HG02642 (cell line): ENCODE measurements at regions not wholly inside any gene's neighbourhood (a gene's known extent, or its start where the extent isn't known, plus 50 kb on each side); places are given as distances from the start of the nearest gene placed in this dataset.
"Not testable (repeated sequence)": the region's sequence is repeated elsewhere in the genome, so short reads cannot be mapped to it uniquely, and the experiment has no call there.

Experiments
- ATAC-seq: cut with Tn5 transposase; IDR thresholded peaks from one replicate; pipeline ENCODE4 v1.9.1; 2021; ENCODE audit warnings: mild to moderate bottlenecking; ENCODE audit not compliant: unreplicated experiment, poor library complexity

DNA sequence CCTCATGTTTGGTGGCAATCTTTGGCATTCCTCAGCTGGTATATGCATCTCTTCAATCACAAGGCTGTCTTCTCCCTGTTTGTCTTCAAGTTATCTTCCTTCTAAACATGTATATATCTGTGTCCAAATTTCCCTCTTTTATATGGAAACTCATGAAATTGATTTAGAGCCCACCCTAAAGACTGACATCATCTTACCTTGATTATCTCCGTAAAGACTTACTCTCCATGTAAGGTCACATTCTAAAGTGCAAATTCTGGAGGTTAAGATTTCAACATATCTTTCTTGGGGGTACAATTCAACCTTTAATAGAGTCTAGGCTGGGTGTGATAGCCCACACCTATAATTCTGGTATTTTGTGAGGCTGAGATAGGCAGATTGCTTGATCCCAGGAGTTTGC, 215.8 kb upstream of the LRRC4C start:
- no peak for ATAC-seq

DNA sequence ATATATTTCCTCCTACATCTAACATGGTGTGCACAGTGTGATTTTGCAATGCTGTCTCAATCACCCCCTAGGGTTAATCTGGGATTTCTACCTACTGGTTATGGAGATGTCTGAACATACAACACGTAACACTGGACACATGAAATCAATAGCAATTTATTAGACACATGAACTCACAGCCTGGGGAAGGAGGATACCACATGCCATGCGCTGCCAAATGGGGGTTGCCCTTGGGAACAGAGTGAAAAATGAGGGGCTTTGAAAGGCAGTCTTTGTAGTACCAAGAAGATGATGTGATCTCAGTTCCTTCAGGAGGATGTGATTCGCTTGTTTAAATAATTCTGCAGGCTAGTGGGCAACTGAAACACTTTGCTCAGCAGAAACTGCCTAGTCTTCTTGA, 253.6 kb upstream of the LRRC4C start:
- ATAC-seq: no peak

DNA sequence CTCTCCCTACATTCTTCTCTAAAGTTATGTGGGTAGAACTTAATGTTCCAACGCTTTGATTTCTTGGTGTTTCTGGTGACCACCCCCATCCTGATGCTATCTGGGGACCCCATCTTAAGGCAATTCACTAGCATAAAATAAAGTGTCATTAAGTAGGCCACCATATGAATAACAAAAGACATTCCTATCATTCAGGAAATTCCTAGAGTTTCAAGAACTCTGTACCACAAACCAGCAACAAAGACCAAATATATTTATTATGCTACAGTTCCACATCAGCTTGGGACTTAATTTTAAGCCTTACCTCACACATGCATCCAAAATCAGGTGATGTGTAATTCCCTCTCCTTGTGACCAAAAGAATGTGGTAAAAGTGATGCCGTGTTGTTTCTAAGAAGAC, 254.6 kb upstream of the LRRC4C start:
- ATAC-seq: no peak

DNA sequence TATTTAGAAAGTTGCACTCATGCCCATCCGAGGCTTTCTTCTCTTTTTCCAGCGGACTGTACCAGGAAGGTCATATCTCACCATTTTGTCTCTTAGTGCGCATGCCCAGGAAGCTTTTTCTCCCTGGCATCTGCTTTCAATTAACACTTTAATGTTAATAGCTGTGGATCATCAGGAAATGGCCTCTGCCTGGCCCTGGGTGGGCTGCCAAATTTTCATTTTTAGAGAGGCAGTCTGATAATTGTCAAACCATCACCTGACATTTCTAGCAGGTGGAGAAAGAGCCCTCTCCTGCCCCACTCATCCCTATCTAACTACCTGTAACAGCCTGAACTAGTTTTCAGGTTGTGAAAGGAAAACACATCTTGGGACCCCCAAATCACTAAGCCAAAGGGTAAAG, 257.4 kb upstream of the LRRC4C start:
- ATAC-seq: no peak

DNA sequence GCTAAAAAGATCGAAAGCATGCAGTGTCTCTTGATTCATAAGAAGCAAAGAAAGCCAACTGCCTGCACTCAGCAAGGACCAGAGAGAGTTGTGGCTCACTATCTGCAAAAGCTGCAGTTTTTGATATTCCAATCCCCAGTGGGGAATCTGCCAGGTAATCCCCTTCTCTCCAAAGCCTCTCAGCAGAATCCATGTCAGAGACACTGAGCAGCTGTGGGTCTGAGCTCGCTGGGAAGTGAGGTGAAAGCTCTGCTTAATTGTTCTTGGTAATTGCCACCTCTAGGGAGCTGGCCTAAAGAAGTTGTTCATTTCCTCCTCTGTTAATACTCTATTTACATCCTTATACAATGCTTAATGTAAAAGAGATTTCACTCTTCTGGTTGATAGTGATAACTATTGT, 261.3 kb upstream of the LRRC4C start:
- no peak for ATAC-seq

DNA sequence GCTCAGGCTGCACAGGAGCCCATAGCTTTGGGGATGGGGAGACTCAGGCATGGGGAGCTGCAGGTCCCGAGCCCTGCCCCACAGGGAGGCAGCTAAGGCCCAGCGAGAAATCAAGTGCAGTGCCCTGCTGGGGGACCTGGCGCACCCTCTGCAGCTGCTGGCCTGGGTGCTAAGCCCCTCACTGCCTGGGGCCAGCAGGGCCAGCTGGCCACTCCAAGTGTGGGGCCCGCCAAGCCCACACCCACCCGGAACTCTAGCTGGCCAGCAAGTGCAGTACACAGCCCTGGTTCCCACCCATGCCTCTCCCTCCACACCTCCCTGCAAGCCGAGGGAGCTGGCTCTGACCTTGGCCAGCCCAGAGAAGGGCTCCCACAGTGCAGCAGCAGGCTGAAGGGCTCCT, 268.7 kb upstream of the LRRC4C start:
- ATAC-seq: not testable (repeated sequence)

DNA sequence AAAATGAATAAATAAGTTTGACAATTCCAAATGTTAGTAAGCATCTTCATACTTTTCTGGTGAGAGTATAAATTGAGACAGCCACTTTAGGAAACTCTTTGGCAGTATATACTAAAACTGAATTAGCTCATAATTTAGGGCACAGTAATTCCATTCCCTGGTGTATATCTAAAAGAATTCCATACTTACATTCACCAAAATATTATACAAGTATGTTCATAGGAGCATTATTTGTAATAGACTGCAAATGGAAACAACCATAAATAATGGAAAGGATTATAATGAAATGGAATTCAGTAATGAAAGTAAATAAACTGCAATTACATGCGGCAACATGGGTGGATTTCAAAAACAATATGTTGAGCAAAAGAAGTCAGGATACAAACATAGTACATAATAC, 315.8 kb upstream of the LRRC4C start:
- no peak for ATAC-seq

DNA sequence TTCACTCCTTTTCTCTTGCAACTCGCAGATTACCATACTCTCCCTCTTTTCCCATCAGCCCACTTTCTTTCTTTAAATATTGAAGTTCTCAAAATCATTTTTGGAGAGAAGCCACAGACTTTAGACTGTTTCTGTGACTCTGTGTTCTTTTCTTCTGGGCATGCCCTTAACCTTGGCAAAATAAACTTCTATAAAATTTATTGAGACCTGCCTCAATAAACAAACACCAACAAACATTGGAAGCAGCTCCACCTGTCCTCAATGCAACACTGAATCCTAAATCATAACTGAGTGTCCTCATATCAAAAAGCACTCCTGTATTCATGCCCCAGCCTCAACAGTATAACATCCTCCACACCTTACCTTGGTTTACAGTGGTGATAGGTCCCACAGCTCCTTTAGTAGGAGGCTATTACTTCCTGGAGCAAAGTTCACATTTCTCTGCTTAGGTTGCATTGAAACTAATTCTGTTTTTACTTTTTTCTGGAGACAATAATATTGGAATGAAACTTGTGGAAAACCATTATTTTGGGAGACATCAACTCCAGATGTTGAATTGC, 320.0 kb upstream of the LRRC4C start:
- no peak for ATAC-seq

DNA sequence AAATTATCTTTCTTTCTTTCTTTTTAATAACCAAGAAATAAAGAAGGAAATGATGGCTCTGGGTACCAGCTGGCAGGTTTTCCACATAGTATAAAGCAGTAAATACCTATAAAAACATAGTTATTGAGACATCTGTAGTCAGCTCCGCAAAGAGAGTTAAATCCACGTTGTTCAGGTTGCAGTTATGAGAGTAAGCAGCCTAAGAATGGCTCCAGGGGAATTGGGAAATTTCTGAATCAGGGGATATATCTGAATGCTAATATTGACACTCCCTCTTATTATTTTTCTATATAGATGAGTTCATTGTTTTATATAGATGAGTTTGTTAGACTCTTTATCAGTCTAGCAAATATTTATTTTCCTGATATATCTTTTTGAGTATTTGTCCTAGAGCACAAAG, 322.0 kb upstream of the LRRC4C start:
- ATAC-seq: no peak

DNA sequence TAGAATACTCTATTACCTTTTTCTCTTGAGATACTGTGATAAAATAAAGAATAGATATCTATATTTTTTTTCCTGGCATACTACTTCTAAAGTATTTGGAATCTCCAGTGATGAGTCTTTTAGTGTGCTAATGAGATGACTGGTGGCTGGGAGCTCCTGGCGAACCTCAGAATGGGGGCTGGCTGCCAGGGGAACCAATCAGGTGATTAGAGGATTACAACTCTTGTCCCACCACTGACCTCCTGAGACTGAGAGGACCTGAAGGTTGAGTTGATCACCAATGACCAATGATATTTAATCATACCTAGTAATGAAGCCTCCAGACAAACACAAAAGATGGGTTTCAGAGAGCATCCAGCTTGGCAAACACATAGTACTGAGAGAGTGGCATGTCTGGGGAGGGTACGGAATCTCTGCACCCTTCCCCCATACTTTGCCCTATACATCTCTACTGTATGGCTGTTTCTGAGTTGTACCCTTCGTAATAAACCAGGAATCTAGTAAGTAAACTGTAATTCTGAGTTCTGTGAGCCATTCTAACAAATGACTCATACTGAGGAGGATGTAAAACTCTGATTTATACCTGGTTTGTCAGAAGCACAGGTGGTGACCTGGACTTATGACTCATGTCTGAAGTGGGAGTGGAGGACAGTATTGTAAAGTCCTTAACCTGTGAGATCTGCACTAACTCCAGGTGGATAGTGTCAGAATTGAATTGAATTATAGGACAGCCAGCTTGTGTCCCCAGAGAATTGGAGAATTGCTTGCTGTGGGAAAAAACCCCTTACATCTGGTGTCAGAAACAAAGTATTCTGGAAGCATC, 325.3 kb upstream of the LRRC4C start:
- ATAC-seq: no peak

DNA sequence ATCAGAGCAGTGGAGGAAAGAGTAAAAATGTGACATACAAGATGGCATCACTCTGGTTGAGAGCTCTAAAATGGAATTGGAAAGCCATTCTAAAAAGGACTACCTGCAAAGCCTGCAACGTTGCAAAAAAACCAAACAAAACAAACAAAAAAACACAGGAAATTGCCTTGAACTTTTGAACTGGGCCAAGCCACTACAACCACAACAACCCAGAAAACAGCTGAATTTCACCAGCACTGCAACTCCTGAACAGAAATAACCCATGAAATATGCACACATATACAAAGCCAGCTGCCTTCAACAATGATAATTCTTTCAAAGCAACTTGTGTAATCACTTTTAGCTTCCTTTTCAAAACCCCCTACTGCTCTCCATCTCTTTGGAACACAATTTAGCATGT, 326.6 kb upstream of the LRRC4C start:
- ATAC-seq: no peak

DNA sequence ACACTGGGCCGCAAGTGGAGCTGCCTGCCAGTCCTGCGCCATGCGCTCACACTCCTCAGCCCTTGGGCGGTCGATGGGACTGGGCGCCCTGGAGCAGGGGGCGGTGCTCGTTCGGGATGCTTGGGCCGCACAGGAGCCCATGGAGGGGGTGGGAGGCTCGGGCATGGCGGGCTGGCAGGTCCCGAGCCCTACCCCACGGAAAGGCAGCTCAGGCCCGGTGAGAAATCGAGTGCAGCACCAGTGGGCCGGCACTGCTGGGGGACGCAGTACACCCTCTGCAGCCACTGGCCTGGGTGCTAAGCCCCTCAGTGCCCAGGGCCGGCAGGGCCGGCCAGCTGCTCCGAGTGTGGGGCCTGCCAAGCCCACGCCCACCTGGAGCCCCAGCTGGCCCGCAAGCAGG, 328.7 kb upstream of the LRRC4C start:
- ATAC-seq: no peak

DNA sequence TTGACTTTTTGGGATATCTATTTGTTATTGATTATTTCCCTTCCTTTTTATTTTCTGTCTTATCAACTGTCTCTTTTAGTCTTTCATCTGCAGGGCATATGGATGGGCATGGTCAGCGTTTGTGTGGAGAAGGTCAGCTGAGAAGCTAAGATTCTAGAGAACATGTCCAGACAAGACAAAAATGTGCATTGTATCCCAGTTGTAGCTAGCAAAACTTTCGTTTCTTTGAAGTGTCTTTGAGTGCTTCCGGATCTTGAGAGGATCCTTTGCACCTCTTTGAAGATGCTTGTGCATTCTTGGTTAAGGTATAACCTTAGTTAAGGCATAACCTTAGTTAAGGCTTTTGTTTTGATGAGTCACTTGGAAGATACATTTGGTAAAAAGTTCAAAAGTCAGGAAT, 329.9 kb upstream of the LRRC4C start:
- ATAC-seq: no peak

DNA sequence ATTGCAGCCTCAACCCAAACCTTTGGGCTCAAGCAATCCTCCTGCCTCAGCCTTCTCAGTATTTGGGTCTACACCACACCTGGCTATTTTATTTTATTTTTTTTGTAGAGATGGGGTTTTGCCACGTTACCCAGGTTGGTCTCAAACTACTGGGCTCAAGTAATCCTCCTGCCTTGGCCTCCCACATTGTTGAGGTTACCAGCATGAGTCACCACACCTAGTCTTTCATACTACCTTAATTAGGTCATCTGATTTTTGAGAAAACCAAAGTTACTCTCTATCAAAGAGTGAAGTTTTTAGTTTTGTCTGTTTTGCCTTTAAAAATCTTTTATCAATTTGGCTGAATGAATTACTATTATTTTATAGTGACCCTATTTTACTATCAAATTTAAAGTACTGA, 335.6 kb upstream of the LRRC4C start:
- ATAC-seq: no peak

DNA sequence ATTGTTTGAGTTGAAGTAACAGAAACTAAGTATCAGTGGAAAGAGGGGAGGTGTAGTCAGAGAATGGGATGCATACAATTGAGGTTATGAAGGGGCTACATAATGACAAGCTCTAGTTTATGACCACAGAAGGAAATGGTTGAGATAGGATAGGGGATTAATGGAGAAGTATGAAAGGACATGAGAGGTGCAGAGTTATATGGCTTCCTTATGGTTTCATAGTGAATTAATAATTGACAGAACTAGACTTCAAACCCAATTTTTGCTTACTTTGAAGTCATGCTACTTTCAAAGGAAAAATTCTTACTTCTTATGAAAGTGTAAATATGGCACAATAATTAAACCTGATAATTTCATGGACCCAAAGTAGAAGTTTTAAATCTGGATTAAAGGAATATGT, 340.3 kb upstream of the LRRC4C start:
- no peak for ATAC-seq

DNA sequence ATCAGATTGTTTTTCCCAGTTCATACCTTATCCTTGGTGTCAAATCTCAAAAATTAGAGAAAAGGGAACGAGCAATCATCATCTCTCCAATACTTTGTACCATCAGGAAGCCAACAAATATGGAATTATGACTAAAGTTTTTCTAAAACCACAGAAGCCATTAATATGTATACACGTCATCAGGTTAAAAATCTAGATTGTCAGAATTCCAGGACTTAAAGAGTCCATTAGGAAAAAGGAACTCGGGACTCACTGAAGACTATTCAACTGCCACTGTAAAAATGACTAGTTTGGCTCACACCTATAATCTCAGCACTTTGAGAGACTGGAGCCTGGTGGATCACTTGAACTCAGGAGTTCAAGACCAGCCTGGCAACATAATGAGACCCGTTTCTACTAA, 344.4 kb upstream of the LRRC4C start:
- no peak for ATAC-seq

DNA sequence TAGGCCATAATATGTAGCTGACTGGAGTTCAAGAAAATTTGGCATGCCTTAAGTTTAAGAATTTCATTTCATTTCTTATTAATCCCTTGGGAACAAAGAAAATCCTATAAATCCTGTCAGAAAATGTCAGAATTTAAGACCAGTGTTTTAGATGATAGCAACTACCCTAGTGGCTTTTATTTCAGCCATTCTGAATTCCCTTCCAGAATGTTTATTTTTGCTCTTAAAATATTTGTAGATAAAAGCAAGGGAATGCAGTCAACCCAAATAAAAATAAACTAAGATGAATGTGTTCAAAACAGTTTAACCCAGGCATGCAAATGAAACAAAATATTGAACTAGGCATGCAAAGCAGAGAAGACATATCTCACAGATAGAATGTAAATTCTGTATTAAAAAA, 356.9 kb upstream of the LRRC4C start:
- no peak for ATAC-seq

DNA sequence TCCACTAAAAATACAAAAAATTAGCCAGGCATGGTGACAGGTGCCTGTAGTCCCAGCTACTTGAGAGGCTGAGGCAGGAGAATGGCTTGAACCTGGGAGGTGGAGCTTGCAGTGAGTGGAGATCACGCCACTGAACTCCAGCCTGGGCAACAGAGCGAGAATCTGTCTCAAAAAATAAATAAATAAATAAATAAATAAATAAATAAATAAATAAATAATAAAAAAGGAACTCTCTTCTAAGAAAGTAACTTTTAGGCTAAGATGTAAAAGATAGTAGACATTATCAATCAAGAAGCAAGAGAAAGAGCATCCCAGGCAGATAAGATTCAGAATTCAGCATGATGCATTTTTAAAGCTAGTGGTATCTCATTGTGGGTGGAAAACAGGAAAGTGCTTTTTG, 364.8 kb upstream of the LRRC4C start:
- ATAC-seq: not testable (repeated sequence)

DNA sequence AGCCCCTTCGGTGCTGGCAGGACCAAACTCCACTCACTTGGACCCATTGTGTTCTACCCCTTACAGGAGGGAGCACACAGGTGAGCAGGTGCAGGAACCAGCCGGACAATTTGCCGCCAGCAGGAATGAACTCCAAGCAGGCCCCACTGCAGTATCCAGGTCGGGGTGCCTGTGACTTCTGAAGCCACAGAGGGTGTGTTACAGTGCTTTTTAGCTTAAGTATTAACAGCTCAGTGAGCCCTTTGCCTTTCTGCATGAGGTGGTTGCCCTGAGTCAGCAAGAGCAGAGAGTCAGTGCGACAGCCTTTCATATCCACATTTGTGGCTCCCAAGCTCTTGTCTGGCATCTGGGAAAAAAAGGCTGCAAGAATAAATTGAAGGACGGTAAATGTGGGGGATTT, 366.6 kb upstream of the LRRC4C start:
- no peak for ATAC-seq

DNA sequence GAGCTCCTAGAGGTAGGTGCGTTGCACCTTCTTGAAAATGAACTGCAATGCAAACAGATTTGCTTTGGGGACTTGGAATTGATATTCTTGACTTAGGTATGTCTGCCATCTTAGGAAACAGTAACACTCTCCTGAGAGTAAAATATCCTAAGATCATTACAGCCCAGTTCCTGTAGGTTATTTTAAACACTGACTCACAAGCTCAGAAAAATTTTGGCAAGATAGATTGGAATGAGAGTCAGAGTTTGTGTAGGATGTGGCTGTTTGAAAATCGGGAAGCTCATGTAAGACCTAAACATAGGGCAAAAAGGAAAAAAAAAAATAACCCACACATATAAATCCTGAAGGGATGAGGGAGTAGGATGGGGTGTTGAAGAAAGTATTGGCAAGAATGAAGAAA, 377.0 kb upstream of the LRRC4C start:
- ATAC-seq: no peak

DNA sequence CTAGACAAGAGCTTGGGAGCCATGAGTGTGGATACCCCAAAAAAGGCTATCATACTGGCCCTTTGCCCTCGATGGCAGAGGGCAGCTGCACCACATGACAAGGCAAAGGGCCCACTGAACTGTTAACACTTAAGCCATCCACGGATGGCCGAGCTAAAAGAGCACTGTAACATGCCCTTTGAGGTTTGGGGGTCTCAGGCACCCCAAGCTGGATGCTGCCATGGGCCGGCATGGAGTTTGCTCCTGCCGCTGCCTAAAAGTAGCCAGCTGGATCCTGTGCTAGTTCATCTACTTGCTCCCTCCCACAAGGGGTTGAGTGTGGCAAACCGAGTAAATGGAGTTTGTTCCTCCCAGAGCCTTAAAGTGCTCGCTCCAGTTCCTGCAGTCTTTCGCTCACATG, 383.2 kb upstream of the LRRC4C start:
- no peak for ATAC-seq

DNA sequence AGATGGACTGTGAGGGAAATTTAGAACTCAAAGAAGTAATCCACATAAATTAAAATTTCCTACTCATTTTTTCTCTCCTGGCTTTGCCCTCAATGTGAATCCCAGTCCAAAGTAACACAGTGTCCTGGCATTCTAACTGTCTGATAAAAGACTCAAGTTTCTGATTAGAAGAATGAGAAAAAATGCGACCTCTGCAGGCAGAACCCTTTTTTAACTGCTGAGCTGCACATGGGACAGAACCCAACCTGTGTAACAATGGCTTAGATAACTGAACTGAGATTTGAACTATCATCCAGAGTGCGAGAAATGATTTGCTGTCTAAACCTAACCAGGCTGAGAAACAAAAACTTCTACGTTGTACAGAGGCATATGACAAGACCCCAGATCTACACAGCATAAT, 385.6 kb upstream of the LRRC4C start:
- ATAC-seq: no peak
